ENCODE measurements at regions not wholly inside any gene's neighbourhood (a gene's known extent, or its start where the extent isn't known, plus 50 kb on each side); places are given as distances from the start of the nearest gene placed in this dataset.

GRCh38 chr3:159655202-159655601 lies 333.4 kb upstream of the IL12A start:
- no peaks in the 10 kb centered on the region for H3K9me3 ChIP-seq (ENCODE audit: control insufficient read depth in 1 of 2, insufficient read depth in 1 of 2, low read depth in 1 of 2, low read length in 2 of 2)
- H4K20me1 ChIP-seq (ENCODE audit: insufficient read depth) = no peaks in the 10 kb centered on the region
- no peak overlapping the region for H3K4me3 ChIP-seq (replicated peaks in 1 of 2; ENCODE audit: low read depth in 1 of 2, low read length in 2 of 2)
- intact Hi-C loops (cut with micrococcal nuclease) = no loop called here
- no peaks in the 10 kb centered on the region for H3K27me3 ChIP-seq (ENCODE audit: insufficient read depth, low read length)
- no peak overlapping the region for H3K4me2 ChIP-seq (ENCODE audit: low read length)
- H3K9me2 ChIP-seq (ENCODE audit: insufficient read depth) = no peaks in the 10 kb centered on the region
- BruUV-seq (replicated peaks) = no TSS peak
- no peak overlapping the region for H3K9ac ChIP-seq (ENCODE audit: low read length)
- RAD21 ChIA-PET (ENCODE audit: low non-redundant PET in 1 of 2, low total read pairs in 2 of 2, uncharacterized antibody in 2 of 2, unreplicated experiment in 2 of 2) = no interaction called here
- H3K27ac ChIP-seq (ENCODE audit: low read depth, low read length) = no peak overlapping the region
- H2AFZ ChIP-seq (ENCODE audit: low read depth, low read length, poor library complexity, severe bottlenecking) = no peak overlapping the region
- no peak for ATAC-seq
- H3K36me3 ChIP-seq (ENCODE audit: control insufficient read depth in 1 of 2, insufficient read depth in 2 of 2, low read length in 2 of 2) = no peaks in the 10 kb centered on the region
- POLR2A ChIA-PET = no interaction called here
- CTCF ChIA-PET = no interaction called here
- H3K79me2 ChIP-seq (ENCODE audit: insufficient read depth, low read length) = no peaks in the 10 kb centered on the region
- no peaks in the 10 kb centered on the region for H3K4me1 ChIP-seq (ENCODE audit: control insufficient read depth in 1 of 2, insufficient read depth in 2 of 2, low read length in 2 of 2)
- DNase-seq (ENCODE audit: low read depth, low spot score) = no peak
- TF ChIP-seq ATF3 (IDR thresholded peaks at IDR 0.05) = no peak
- TF ChIP-seq REST (IDR thresholded peaks at IDR 0.05; ENCODE audit: low read depth) = no peak
- no peak for TF ChIP-seq FOSL1 (IDR thresholded peaks at IDR 0.05; ENCODE audit: low read depth)
- no peak for TF ChIP-seq CBX3 (IDR thresholded peaks at IDR 0.05; ENCODE audit: low read depth)
- no peak for TF ChIP-seq MAX (IDR thresholded peaks at IDR 0.05)
- no peak for TF ChIP-seq SRF (IDR thresholded peaks at IDR 0.05; ENCODE audit: low read depth)
- TF ChIP-seq CTCF (IDR thresholded peaks at IDR 0.05 in 2 of 3, conservative IDR thresholded peaks at IDR 0.05 in 1 of 3; ENCODE audit: borderline replicate concordance in 1 of 3, insufficient read depth in 1 of 3, low read depth in 2 of 3, low read length in 2 of 3) = no peak
- TF ChIP-seq ELF1 (IDR thresholded peaks at IDR 0.05; ENCODE audit: borderline replicate concordance, low read depth) = no peak
- no peak for TF ChIP-seq ZNF274 (IDR thresholded peaks at IDR 0.05; ENCODE audit: low read depth, low read length)
- no peak for TF ChIP-seq POLR2A (IDR thresholded peaks at IDR 0.05; ENCODE audit: borderline replicate concordance, extremely low read depth, insufficient read depth, insufficient read length)
- no peak for TF ChIP-seq POLR2AphosphoS5 (IDR thresholded peaks at IDR 0.05; ENCODE audit: low read depth, low read length)
- no peak for TF ChIP-seq SP1 (IDR thresholded peaks at IDR 0.05; ENCODE audit: low read depth)
- TF ChIP-seq ZBTB33 (IDR thresholded peaks at IDR 0.05; ENCODE audit: extremely low read depth, insufficient replicate concordance, low read length) = no peak
- TF ChIP-seq RAD21 (IDR thresholded peaks at IDR 0.05; ENCODE audit: low read depth) = no peak
- TF ChIP-seq SIN3A (IDR thresholded peaks at IDR 0.05; ENCODE audit: low read depth) = no peak

Measured in HCT116 (cell line).